ENCODE measurements at regions not wholly inside any gene's neighbourhood (a gene's known extent, or its start where the extent isn't known, plus 50 kb on each side); places are given as distances from the start of the nearest gene placed in this dataset.

DNA sequence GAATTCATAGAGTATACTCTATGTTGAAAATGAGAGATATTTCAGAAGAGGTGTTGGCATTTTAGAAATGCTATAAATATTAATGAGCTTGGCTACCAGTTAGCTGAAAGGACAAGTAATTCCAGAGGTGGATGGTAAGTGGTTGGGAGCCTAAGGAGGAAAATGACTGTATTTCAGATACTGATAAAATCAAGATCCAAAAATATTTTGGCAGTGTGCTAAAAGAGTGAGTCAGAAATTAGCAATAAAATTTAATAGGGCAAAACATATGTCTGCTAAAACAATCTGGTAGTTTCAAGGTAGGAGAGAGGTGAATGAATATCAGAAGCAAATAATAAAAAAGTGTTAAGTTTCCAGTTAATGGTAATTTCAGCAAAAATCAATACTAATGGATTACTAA, 1287.9 kb downstream of the CDH8 start:
- TF ChIP-seq TAF1 (IDR thresholded peaks at IDR 0.05; ENCODE audit: low read depth) (no peak), TCF12 (IDR thresholded peaks at IDR 0.05; ENCODE audit: low read depth) (no peak), EP300 (IDR thresholded peaks at IDR 0.05; ENCODE audit: borderline replicate concordance) (no peak)

GRCh38 chr16:60744198-60744597, 1292.0 kb downstream of the CDH8 start:
- no peak for TF ChIP-seq RAD21 (IDR thresholded peaks at IDR 0.05; ENCODE audit: low read depth)
- TF ChIP-seq, protein P1, sequence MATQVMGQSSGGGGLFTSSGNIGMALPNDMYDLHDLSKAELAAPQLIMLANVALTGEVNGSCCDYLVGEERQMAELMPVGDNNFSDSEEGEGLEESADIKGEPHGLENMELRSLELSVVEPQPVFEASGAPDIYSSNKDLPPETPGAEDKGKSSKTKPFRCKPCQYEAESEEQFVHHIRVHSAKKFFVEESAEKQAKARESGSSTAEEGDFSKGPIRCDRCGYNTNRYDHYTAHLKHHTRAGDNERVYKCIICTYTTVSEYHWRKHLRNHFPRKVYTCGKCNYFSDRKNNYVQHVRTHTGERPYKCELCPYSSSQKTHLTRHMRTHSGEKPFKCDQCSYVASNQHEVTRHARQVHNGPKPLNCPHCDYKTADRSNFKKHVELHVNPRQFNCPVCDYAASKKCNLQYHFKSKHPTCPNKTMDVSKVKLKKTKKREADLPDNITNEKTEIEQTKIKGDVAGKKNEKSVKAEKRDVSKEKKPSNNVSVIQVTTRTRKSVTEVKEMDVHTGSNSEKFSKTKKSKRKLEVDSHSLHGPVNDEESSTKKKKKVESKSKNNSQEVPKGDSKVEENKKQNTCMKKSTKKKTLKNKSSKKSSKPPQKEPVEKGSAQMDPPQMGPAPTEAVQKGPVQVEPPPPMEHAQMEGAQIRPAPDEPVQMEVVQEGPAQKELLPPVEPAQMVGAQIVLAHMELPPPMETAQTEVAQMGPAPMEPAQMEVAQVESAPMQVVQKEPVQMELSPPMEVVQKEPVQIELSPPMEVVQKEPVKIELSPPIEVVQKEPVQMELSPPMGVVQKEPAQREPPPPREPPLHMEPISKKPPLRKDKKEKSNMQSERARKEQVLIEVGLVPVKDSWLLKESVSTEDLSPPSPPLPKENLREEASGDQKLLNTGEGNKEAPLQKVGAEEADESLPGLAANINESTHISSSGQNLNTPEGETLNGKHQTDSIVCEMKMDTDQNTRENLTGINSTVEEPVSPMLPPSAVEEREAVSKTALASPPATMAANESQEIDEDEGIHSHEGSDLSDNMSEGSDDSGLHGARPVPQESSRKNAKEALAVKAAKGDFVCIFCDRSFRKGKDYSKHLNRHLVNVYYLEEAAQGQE (IDR thresholded peaks at IDR 0.05; ENCODE audit: low read depth) = no peak
- no peak for TF ChIP-seq CREB1 (IDR thresholded peaks at IDR 0.05; ENCODE audit: low read depth)
- TF ChIP-seq FOXM1 (IDR thresholded peaks at IDR 0.05; ENCODE audit: borderline replicate concordance, low read depth) = no peak
- TF ChIP-seq TAF1 (IDR thresholded peaks at IDR 0.05; ENCODE audit: low read depth) = no peak
- no peak for TF ChIP-seq TEAD4 (IDR thresholded peaks at IDR 0.05)
- TF ChIP-seq TCF12 (IDR thresholded peaks at IDR 0.05; ENCODE audit: low read depth) = no peak
- TF ChIP-seq MAX (IDR thresholded peaks at IDR 0.05) = no peak
- no peak for TF ChIP-seq CEBPB (IDR thresholded peaks at IDR 0.05)

- TF ChIP-seq TEAD4 (IDR thresholded peaks at IDR 0.05) = no peak
- no peak for TF ChIP-seq TAF1 (IDR thresholded peaks at IDR 0.05; ENCODE audit: low read depth)
These were observed 1294.4 kb downstream of the CDH8 start for GRCh38 chr16:60741810-60742209.

GRCh38 chr16:60739737-60740683, 1296.2 kb downstream of the CDH8 start:
- TF ChIP-seq YY1 (IDR thresholded peaks at IDR 0.05; ENCODE audit: low read depth) = no peak
- no peak for TF ChIP-seq FOXM1 (IDR thresholded peaks at IDR 0.05; ENCODE audit: borderline replicate concordance, low read depth)
- no peak for TF ChIP-seq EGR1 (IDR thresholded peaks at IDR 0.05)
- TF ChIP-seq TCF12 (IDR thresholded peaks at IDR 0.05; ENCODE audit: low read depth) = no peak
- no peak for TF ChIP-seq RAD21 (IDR thresholded peaks at IDR 0.05; ENCODE audit: low read depth)
- TF ChIP-seq EP300 (IDR thresholded peaks at IDR 0.05; ENCODE audit: borderline replicate concordance) = no peak
- TF ChIP-seq TEAD4 (IDR thresholded peaks at IDR 0.05) = no peak
- TF ChIP-seq TAF1 (IDR thresholded peaks at IDR 0.05; ENCODE audit: low read depth) = no peak
- no peak for TF ChIP-seq MAX (IDR thresholded peaks at IDR 0.05)
- TF ChIP-seq CREB1 (IDR thresholded peaks at IDR 0.05; ENCODE audit: low read depth) = no peak
- TF ChIP-seq USF1 (IDR thresholded peaks at IDR 0.05) = no peak
- TF ChIP-seq ZBTB7A (IDR thresholded peaks at IDR 0.05; ENCODE audit: low read depth) = no peak

- TF ChIP-seq MAX (IDR thresholded peaks at IDR 0.05) (no peak), CEBPB (IDR thresholded peaks at IDR 0.05) (no peak), NFIC (IDR thresholded peaks at IDR 0.05) (no peak), ZBTB7A (IDR thresholded peaks at IDR 0.05; ENCODE audit: low read depth) (no peak), TEAD4 (IDR thresholded peaks at IDR 0.05) (no peak), FOXM1 (IDR thresholded peaks at IDR 0.05; ENCODE audit: borderline replicate concordance, low read depth) (no peak), EP300 (IDR thresholded peaks at IDR 0.05; ENCODE audit: borderline replicate concordance) (no peak), RAD21 (IDR thresholded peaks at IDR 0.05; ENCODE audit: low read depth) (no peak), YY1 (IDR thresholded peaks at IDR 0.05; ENCODE audit: low read depth) (no peak), TCF12 (IDR thresholded peaks at IDR 0.05; ENCODE audit: low read depth) (no peak), CREB1 (IDR thresholded peaks at IDR 0.05; ENCODE audit: low read depth) (no peak)
- TF ChIP-seq, protein P1 (IDR thresholded peaks at IDR 0.05; ENCODE audit: low read depth) = no peak
These were observed 1304.7 kb downstream of the CDH8 start for GRCh38 chr16:60731329-60732050.

DNA sequence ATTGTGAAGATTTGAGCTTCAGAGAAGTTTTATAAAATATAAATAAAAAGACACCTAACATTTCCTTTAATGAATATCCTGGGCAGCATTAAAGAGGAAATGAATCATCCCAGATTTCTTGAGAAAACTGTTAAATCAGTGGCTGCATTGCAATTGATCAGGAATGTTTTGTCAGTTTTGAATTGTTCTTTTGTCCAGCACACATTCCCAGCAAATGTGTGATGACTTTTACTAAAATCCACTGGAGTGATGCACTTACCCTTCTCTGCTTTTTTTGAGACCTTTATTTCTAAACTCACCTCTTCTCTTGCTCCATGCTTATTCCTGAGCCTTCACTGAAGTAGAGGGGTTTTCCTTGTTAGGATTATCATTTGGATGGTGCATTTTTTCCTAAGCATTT, 1307.2 kb downstream of the CDH8 start:
- TF ChIP-seq TAF1 (IDR thresholded peaks at IDR 0.05; ENCODE audit: low read depth) = no peak
- no peak for TF ChIP-seq TEAD4 (IDR thresholded peaks at IDR 0.05)
- TF ChIP-seq CREB1 (IDR thresholded peaks at IDR 0.05; ENCODE audit: low read depth) = no peak
- TF ChIP-seq RAD21 (IDR thresholded peaks at IDR 0.05; ENCODE audit: low read depth) = no peak
- TF ChIP-seq CEBPB (IDR thresholded peaks at IDR 0.05) = no peak
- no peak for TF ChIP-seq TCF12 (IDR thresholded peaks at IDR 0.05; ENCODE audit: low read depth)
- no peak for TF ChIP-seq EP300 (IDR thresholded peaks at IDR 0.05; ENCODE audit: borderline replicate concordance)
- TF ChIP-seq ZBTB7A (IDR thresholded peaks at IDR 0.05; ENCODE audit: low read depth) = no peak
- TF ChIP-seq YY1 (IDR thresholded peaks at IDR 0.05; ENCODE audit: low read depth) = no peak
- no peak for TF ChIP-seq EGR1 (IDR thresholded peaks at IDR 0.05)
- TF ChIP-seq, protein P1 (IDR thresholded peaks at IDR 0.05; ENCODE audit: low read depth) = no peak
- TF ChIP-seq NFIC (IDR thresholded peaks at IDR 0.05) = no peak
- TF ChIP-seq MAX (IDR thresholded peaks at IDR 0.05) = no peak
- no peak for TF ChIP-seq FOXM1 (IDR thresholded peaks at IDR 0.05; ENCODE audit: borderline replicate concordance, low read depth)
- TF ChIP-seq USF1 (IDR thresholded peaks at IDR 0.05) = no peak
